Glutamatergic neuron (in vitro differentiated cells): ENCODE measurements at regions not wholly inside any gene's neighbourhood (a gene's known extent, or its start where the extent isn't known, plus 50 kb on each side); places are given as distances from the start of the nearest gene placed in this dataset.

Experiments used
- DNase-seq: peaks from one replicate; pipeline ENCODE4 v3.0.0; 2022
- H3K27ac Mint-ChIP-seq: one replicate; pipeline ENCODE4 v1.8.0; 2020; ENCODE audit warnings: mild to moderate bottlenecking, mixed read lengths, inconsistent platforms; ENCODE audit not compliant: unreplicated experiment
- H3K27me3 Mint-ChIP-seq: one replicate; pipeline ENCODE4 v1.8.0; 2020; ENCODE audit warnings: mild to moderate bottlenecking, moderate library complexity, mixed read lengths, inconsistent platforms; ENCODE audit not compliant: unreplicated experiment
- H3K36me3 Mint-ChIP-seq: one replicate; pipeline ENCODE4 v1.8.0; 2020; ENCODE audit warnings: mild to moderate bottlenecking, mixed read lengths, inconsistent platforms; ENCODE audit not compliant: unreplicated experiment
- H3K4me1 Mint-ChIP-seq: one replicate; pipeline ENCODE4 v1.8.0; 2020; ENCODE audit warnings: mild to moderate bottlenecking, low read depth, mixed read lengths, inconsistent platforms; ENCODE audit not compliant: unreplicated experiment
- H3K4me3 Mint-ChIP-seq: one replicate; pipeline ENCODE4 v1.8.0; 2020; ENCODE audit warnings: mild to moderate bottlenecking, mixed read lengths, inconsistent platforms; ENCODE audit not compliant: unreplicated experiment
- H3K9me3 Mint-ChIP-seq: one replicate; pipeline ENCODE4 v1.8.0; 2020; ENCODE audit warnings: mild to moderate bottlenecking, moderate library complexity, mixed read lengths, inconsistent platforms; ENCODE audit not compliant: unreplicated experiment
- CTCF ChIP-seq: fragments of 200-600 bp; sonication (generic); IDR thresholded peaks from one replicate; pipeline ENCODE4 v1.5.0; 2021; ENCODE audit not compliant: partially characterized antibody, unreplicated experiment

DNA sequence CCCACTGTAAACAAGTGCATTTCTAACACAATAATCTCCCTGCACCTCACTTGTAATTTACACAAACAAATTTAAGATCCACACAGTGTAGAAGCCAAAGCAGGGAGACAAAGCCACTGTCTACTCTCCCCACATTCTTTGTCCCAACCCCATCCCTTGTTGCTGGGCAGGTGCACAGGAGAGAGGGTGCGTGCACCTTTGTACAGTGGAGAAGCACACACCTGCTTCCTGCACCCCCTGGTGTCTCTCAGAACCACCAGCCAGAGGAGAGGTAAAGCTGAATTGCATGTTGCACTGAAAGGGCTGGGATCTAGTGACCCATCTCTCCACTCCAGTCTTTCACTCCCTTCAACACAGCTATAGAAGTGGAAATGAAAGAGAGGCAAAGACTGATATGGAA lies 51.4 kb upstream of the IFNG-AS1 start:
- TF ChIP-seq CTCF, result no peak
- H3K27me3 Mint-ChIP-seq, result no peaks in the 10 kb centered on the region

More for the DNA sequence above, 51.4 kb upstream of the IFNG-AS1 start:
- DNase-seq, result no peak
- H3K4me3 Mint-ChIP-seq, result no peak overlapping the region
- peaks cover 18% of the 10 kb centered on the region for H3K4me1 Mint-ChIP-seq
- H3K27ac Mint-ChIP-seq, result no peak overlapping the region
- H3K9me3 Mint-ChIP-seq, result no peaks in the 10 kb centered on the region
- no peaks in the 10 kb centered on the region for H3K36me3 Mint-ChIP-seq
